ENCODE measurements at regions not wholly inside any gene's neighbourhood (a gene's known extent, or its start where the extent isn't known, plus 50 kb on each side); places are given as distances from the start of the nearest gene placed in this dataset.
"Not testable (repeated sequence)": the region's sequence is repeated elsewhere in the genome, so short reads cannot be mapped to it uniquely, and the experiment has no call there.

- no peak for DNase-seq
- Histone ChIP-seq H3K36me3 (no peaks in the 10 kb centered on the region), H3K4me1 (no peaks in the 10 kb centered on the region)
Observed at GRCh38 chr10:8279598-8279997, 225.1 kb downstream of the GATA3 start.

GRCh38 chr10:8280946-8281345 is 226.5 kb downstream of the GATA3 start:
- no peaks in the 10 kb centered on the region for H3K9me3 ChIP-seq
- H3K4me3 ChIP-seq = no peak overlapping the region
- H3K4me1 ChIP-seq = no peaks in the 10 kb centered on the region
- no peaks in the 10 kb centered on the region for H3K27me3 ChIP-seq
- ATAC-seq = no peak
- no peak overlapping the region for H3K27ac ChIP-seq
- no peak for DNase-seq
- intact Hi-C loops (cut with DNase I) = no loop called here
- no peaks in the 10 kb centered on the region for H3K36me3 ChIP-seq
- no peak for TF ChIP-seq CTCF (IDR thresholded peaks at IDR 0.05)

More at GRCh38 chr10:8279598-8279997, 225.1 kb downstream of the GATA3 start:
- no peaks in the 10 kb centered on the region for H3K9me3 ChIP-seq
- intact Hi-C loops (cut with DNase I) = no loop called here
- TF ChIP-seq CTCF (IDR thresholded peaks at IDR 0.05) = no peak
- no peak overlapping the region for H3K27ac ChIP-seq
- ATAC-seq = peak; percentile 46
- H3K27me3 ChIP-seq = no peaks in the 10 kb centered on the region
- H3K4me3 ChIP-seq = no peak overlapping the region

GRCh38 chr10:8282340-8282739 is 227.9 kb downstream of the GATA3 start:
- no peak overlapping the region for H3K4me3 ChIP-seq
- intact Hi-C loops (cut with DNase I) = no loop called here
- no peaks in the 10 kb centered on the region for H3K9me3 ChIP-seq
- no peaks in the 10 kb centered on the region for H3K4me1 ChIP-seq
- DNase-seq = no peak
- TF ChIP-seq CTCF (IDR thresholded peaks at IDR 0.05) = no peak
- H3K27ac ChIP-seq = no peak overlapping the region
- H3K27me3 ChIP-seq = no peaks in the 10 kb centered on the region
- H3K36me3 ChIP-seq = no peaks in the 10 kb centered on the region
- ATAC-seq = no peak

GRCh38 chr10:8283166-8283905 is 228.8 kb downstream of the GATA3 start:
- no peaks in the 10 kb centered on the region for H3K4me1 ChIP-seq
- H3K4me3 ChIP-seq = no peak overlapping the region
- intact Hi-C loops (cut with DNase I) = no loop called here
- no peaks in the 10 kb centered on the region for H3K9me3 ChIP-seq
- no peaks in the 10 kb centered on the region for H3K27me3 ChIP-seq
- no peaks in the 10 kb centered on the region for H3K36me3 ChIP-seq
- DNase-seq (no peak), ATAC-seq (no peak)
- no peak for TF ChIP-seq CTCF (IDR thresholded peaks at IDR 0.05)
- no peak overlapping the region for H3K27ac ChIP-seq

GRCh38 chr10:8283986-8284385 is 229.5 kb downstream of the GATA3 start:
- TF ChIP-seq CTCF (IDR thresholded peaks at IDR 0.05) = no peak
- intact Hi-C loops (cut with DNase I) = no loop called here
- H3K4me1 ChIP-seq = no peaks in the 10 kb centered on the region
- no peak for DNase-seq
- H3K27me3 ChIP-seq = no peaks in the 10 kb centered on the region
- H3K4me3 ChIP-seq = no peak overlapping the region
- no peak overlapping the region for H3K27ac ChIP-seq
- ATAC-seq = no peak
- no peaks in the 10 kb centered on the region for H3K36me3 ChIP-seq
- no peaks in the 10 kb centered on the region for H3K9me3 ChIP-seq

GRCh38 chr10:8285970-8286369 is 231.5 kb downstream of the GATA3 start:
- H3K4me1 ChIP-seq; H3K27ac ChIP-seq; DNase-seq; H3K27me3 ChIP-seq; H3K4me3 ChIP-seq; ATAC-seq; H3K9me3 ChIP-seq; intact Hi-C loops (cut with DNase I); H3K36me3 ChIP-seq: not testable (repeated sequence)
